ENCODE measurements at regions not wholly inside any gene's neighbourhood (a gene's known extent, or its start where the extent isn't known, plus 50 kb on each side); places are given as distances from the start of the nearest gene placed in this dataset.

DNA sequence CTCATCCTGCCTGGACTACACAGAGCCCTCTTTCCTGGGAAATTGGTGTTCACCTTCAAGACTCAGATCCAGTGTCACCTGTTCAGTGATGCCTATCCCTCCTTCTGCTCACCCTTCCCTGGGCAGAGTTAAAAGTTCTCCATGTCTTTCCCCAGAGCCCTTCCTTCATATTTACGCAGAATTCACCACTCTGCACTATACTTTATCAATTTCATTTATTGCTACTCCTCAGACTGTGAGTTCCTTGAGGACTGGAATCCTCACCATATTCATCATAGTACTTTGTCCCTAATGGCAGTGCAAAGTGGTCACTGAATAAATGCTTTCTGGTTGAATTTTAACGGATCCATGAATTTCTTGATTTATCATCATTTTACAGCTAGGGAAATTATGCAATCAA, 300.0 kb downstream of the CHRM3 start:
- no peak for DNase-seq

DNA sequence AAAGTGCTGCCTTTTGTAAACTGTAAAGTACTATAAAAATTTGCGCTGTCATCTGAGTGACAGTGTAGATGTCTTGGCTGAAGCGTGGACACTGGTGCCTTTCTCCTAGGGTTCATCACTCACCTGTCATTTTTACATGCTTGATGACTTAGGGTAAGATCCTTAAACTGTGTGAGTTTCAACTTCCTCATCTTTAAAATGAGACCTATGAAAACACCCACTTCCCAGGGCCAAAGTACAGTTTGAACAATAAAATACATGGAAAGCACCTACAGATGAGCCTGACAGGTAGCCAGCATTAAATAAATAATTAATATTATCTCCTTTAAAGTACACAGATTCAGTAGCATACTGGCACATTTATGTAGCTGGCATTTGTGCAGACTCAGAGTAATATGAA, 309.9 kb downstream of the CHRM3 start:
- no peak for DNase-seq

- no peak for DNase-seq
These were observed 314.3 kb downstream of the CHRM3 start for GRCh38 chr1:239700667-239701066.

GRCh38 chr1:239703075-239703474, 316.7 kb downstream of the CHRM3 start:
- DNase-seq = no peak

DNA sequence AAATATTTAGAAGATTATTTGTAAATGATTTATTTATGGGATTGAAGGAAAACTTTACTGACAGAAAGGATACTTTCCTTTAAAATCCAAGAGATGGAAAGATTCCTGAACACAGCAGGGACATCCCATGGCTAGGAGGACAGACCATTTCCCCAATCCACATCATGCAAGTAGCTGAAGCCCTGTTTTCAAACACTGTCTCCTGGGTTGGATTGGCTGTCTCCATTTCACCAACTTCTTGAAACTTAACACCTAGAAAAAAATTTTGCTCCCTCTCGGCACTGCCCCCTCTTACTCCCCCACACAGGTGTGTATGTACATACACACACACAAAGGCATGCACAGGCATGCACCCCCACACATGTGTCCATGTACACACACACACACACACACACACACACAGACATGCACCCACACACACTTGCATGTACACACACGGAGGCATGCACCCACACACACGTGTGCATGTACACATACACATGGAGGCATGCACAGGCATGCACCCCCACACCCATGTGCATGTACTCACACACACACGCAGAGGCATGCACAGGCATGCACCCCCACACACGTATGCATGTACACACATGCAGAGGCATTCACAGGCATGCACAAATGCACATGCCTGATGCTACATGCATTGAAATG, 320.0 kb downstream of the CHRM3 start:
- no peak for DNase-seq

DNA sequence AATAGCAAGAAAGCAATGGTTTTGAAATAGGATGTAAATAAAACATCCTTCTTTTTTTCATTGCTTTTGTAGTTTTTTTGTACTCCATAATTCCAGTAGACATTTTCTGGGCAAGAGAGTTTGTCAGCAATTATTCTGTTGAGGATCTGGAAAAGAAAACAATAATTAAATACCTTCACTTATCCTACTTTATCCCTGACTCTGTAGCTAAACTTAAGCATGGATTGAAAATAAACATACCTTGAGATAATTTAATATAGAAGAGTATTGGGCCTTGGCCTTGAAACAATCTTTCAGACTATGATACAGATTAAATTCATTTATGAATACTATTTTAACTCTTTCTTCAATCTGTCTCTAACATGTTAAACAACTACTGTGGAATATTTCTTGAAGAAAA, 321.2 kb downstream of the CHRM3 start:
- no peak for DNase-seq

GRCh38 chr1:239708622-239709021, 322.3 kb downstream of the CHRM3 start:
- no peak for DNase-seq

DNA sequence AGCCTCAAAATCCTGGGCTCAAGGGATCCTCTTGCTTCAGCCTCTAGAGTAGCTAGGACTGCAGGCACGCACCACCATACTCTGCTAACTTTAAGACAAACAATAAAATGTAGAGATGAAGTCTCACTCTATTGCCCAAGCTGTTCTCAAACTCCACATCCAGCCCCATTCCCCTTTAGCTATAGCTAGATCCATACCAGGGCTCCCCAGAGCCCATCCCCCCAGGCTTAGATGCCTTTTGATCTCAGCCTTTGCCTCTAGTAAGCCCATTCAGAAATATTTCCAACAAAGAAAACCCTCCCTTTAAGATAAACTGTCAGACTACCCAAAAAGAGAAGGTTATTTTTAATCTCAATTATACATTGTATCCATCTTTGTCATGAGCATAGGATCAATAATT, 325.4 kb downstream of the CHRM3 start:
- DNase-seq = no peak

- no peak for DNase-seq
These were observed 330.9 kb downstream of the CHRM3 start for GRCh38 chr1:239717097-239717917.

- no peak for DNase-seq
These were observed 331.5 kb downstream of the CHRM3 start for GRCh38 chr1:239717918-239718184.

DNA sequence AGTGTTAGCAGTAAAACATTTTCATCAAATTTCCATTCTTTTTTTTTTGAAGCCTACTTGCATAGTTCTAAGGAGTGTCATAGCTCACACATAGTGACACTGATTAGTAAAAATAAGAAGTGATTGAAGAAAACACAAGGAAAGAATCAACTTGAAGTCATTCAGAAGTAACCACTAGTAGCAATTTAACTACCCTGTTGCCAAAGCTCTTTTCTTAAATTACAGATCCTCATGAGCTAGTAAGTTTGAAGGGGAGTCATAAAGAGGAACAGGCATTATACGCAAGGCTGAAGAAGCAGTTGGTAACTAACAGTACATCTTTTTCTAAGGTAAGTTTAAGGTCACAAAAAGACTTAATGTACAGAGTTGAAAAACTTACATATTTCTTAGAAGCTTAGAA, 332.2 kb downstream of the CHRM3 start:
- DNase-seq = no peak

- DNase-seq = peak; percentile 28
These were observed 332.7 kb downstream of the CHRM3 start for GRCh38 chr1:239718997-239719628.

- peak; percentile 43 for DNase-seq
These were observed 333.4 kb downstream of the CHRM3 start for GRCh38 chr1:239719642-239720258.

DNA sequence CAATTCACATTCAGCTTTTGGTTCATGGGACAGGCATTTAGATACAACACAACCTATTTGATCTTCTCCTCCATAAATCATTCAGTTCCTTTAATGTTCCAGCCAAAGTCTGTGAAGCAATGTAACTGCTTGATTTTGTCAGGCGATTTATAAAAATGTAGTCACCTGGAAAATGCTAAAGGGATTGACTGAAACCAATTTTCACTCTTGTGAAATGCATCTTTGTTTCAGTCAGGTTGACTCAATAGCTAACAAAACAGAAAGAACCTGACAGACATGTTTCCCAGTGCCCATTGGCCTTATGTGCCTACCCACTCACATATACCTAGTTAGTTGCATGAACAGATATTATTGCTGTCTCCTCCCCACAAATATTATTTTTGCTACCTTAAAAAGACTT, 335.7 kb downstream of the CHRM3 start:
- DNase-seq = no peak

- DNase-seq = no peak
These were observed 337.5 kb downstream of the CHRM3 start for GRCh38 chr1:239723776-239724367.

GRCh38 chr1:239725371-239725770, 339.0 kb downstream of the CHRM3 start:
- no peak for DNase-seq

GRCh38 chr1:239725933-239726332, 339.6 kb downstream of the CHRM3 start:
- DNase-seq = no peak

DNA sequence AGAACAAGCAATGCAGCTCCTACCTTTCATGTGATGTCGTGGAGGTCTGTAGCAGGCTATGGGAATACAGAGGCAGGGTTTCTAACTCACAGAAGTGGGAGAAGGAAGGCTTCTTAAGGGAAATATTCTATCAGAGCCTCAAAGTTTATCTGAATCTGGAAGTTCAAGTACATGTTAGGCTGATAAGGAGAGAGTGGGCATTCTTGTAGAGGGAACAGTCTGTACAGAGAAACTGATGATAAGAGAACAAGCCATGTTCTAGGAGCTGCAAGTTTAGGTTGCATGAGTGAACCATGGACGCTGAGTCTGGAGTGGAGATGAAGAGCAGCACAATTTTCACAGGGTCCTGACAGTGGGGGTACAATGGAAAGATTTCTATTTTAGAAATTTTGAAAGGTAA, 344.0 kb downstream of the CHRM3 start:
- no peak for DNase-seq

- no peak for DNase-seq
These were observed 344.8 kb downstream of the CHRM3 start for GRCh38 chr1:239731082-239731748.

DNA sequence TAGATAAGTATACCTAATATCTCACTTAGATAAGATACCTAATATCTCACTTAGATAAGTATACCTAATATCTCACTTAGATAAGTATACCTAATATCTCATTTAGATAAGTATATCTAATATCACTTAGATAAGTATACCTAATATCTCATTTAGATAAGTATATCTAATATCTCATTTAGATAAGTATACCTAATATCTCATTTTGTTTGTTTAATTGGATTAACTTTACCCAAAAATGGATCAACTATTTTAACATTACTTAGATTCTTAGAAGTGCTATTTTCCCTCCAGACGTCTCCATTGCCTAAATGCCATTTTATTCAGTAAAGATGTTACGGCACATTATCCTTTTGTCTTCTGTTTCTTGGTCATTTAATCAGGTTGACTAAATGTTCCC, 346.4 kb downstream of the CHRM3 start:
- DNase-seq = no peak

DNA sequence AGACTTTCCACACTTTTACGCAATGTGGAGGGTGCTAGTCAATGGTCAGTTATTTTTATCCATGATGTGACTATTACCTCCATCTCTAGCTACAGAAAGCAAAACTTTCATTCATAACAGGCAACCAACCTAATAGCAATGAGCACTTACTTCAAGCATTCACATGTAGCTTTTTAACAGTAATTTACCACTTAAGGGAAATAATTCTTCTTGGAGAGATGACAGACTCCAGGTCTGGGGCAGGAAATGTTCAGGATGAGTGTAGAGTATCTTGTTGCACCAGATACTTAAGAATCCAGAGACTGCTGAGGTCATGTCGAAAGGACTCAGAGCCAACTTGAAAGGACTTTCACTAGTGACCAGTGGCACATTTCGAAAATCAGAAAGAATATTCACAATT, 347.6 kb downstream of the CHRM3 start:
- no peak for DNase-seq

DNA sequence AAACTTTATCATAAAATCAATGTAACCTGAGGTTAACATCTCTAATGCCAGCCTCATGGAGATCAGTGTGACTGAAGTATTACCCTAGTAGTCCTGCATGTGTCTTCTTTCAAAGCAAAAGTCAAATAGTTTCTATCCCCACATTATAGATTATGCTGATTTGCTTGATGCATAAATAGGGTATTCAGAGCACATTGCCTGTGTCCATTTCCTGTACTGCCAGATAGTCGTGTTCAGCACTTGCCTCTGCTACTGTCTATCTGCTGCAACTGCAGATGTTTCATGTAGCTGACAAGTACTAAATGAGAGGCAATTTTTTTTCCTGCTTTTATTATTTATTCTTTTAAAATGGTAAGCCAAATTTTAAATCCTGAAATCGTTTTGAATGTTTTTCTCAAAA, 348.7 kb downstream of the CHRM3 start:
- DNase-seq = no peak

DNA sequence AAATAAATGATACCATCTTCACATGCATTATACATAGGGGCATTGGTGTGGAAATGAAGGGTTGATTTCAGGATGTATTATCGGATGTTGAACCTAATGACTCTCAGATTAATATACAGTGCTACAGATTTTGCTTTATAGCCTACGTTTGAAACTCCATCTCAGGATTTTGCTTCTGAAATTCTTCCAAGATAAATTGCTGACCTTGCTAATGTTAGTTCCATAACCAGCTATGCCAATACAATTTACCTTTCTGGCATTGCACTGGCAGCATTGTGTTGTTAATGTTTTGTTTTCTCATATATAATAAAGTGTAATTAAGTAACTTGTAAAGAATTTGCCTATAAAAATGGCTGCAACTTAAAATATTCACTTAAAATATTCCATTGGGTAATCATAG, 350.1 kb downstream of the CHRM3 start:
- DNase-seq = no peak

Measured in stimulated activated CD4-positive, alpha-beta T cell treated with anti-CD3 and anti-CD28 coated beads, Interleukin-15, amount 100 ng/mL, for 24 hours (primary cell).